Uterus (tissue), 2 donors: ENCODE measurements at regions not wholly inside any gene's neighbourhood (a gene's known extent, or its start where the extent isn't known, plus 50 kb on each side); places are given as distances from the start of the nearest gene placed in this dataset.

ENCODE experiments used
- POLR2A ChIP-seq, 2 donors: fragments of 450-650 bp; IDR thresholded peaks; one replicate each; pipeline ENCODE4 v1.6.1; 2016; ENCODE audit warnings: antibody characterized with exemption in 2 of 2, mild to moderate bottlenecking in 1 of 2, moderate library complexity in 1 of 2
- TF ChIP-seq, protein P1 (sequence below), 4 experiments: fragments of 200-600 bp in 2 of 4; fragments of 450-650 bp in 2 of 4; sonication (generic) in 2 of 4; IDR thresholded peaks; one replicate each; pipeline ENCODE4 v1.5.1; 2016 to 2019; ENCODE audit warnings: antibody characterized with exemption in 4 of 4, mild to moderate bottlenecking in 2 of 4, moderate library complexity in 1 of 4

DNA sequence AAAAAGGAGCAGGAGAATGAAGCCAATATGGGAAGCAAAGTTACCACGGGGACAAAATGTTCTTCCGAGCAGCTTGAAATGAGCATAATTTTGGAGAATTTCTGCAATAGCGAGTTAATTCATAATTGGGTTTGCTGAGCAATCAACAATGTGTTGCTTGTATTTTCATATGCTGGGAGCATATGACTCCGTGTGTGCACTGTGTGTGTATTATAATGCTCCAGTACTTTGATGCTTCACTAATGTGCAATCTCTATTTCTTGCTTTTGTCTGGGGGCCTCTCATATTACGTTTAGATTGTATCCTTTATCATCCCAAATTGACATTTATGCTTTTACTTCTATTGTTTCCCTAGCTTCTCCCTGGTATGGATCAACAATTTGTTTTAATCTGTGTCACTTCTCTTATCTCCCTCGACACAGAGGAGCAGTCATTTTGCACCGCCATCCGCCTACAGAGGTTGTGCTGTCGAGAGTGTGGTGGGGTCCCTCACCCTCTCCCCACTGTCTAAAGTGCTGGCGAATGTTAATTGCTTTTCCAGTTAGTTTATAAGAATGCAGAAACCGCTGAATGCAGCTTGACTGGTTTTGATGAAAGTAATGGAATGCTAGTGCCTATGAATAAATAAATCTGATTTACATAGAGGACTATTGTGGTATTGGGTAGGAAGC, 372.5 kb upstream of the WWC1 start:
- TF ChIP-seq, protein P1, sequence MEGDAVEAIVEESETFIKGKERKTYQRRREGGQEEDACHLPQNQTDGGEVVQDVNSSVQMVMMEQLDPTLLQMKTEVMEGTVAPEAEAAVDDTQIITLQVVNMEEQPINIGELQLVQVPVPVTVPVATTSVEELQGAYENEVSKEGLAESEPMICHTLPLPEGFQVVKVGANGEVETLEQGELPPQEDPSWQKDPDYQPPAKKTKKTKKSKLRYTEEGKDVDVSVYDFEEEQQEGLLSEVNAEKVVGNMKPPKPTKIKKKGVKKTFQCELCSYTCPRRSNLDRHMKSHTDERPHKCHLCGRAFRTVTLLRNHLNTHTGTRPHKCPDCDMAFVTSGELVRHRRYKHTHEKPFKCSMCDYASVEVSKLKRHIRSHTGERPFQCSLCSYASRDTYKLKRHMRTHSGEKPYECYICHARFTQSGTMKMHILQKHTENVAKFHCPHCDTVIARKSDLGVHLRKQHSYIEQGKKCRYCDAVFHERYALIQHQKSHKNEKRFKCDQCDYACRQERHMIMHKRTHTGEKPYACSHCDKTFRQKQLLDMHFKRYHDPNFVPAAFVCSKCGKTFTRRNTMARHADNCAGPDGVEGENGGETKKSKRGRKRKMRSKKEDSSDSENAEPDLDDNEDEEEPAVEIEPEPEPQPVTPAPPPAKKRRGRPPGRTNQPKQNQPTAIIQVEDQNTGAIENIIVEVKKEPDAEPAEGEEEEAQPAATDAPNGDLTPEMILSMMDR (IDR thresholded peaks at IDR 0.05), result no peak
- TF ChIP-seq POLR2A (IDR thresholded peaks at IDR 0.05), result no peak
